Keratinocyte (primary cell): ENCODE measurements at regions not wholly inside any gene's neighbourhood (a gene's known extent, or its start where the extent isn't known, plus 50 kb on each side); places are given as distances from the start of the nearest gene placed in this dataset.

Source experiments
- EZH2 ChIP-seq: IDR thresholded peaks from one replicate; pipeline ENCODE4 v1.6.1; 2012; ENCODE audit warnings: inconsistent platforms, mild to moderate bottlenecking, low read length, moderate library complexity
- TF ChIP-seq, protein P1 (sequence below), 3 experiments: IDR thresholded peaks in 1 of 3; conservative IDR thresholded peaks in 1 of 3; optimal IDR thresholded peaks in 1 of 3; 2 replicates in 2 of 3; 3 replicates in 1 of 3; pipeline versions ENCODE3 to v1.5.1; 2011; ENCODE audit warnings: low read length in 3 of 3, mild to moderate bottlenecking in 3 of 3, moderate library complexity in 2 of 3, control low read depth in 1 of 3, inconsistent platforms in 1 of 3; ENCODE audit not compliant: insufficient read depth in 2 of 3; ENCODE audit errors: extremely low read depth in 1 of 3

- TF ChIP-seq, protein P1, sequence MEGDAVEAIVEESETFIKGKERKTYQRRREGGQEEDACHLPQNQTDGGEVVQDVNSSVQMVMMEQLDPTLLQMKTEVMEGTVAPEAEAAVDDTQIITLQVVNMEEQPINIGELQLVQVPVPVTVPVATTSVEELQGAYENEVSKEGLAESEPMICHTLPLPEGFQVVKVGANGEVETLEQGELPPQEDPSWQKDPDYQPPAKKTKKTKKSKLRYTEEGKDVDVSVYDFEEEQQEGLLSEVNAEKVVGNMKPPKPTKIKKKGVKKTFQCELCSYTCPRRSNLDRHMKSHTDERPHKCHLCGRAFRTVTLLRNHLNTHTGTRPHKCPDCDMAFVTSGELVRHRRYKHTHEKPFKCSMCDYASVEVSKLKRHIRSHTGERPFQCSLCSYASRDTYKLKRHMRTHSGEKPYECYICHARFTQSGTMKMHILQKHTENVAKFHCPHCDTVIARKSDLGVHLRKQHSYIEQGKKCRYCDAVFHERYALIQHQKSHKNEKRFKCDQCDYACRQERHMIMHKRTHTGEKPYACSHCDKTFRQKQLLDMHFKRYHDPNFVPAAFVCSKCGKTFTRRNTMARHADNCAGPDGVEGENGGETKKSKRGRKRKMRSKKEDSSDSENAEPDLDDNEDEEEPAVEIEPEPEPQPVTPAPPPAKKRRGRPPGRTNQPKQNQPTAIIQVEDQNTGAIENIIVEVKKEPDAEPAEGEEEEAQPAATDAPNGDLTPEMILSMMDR (optimal IDR thresholded peaks at IDR 0.05 in 1 of 3, IDR thresholded peaks at IDR 0.05 in 1 of 3, conservative IDR thresholded peaks at IDR 0.05 in 1 of 3; ENCODE audit: extremely low read depth in 1 of 3, insufficient read depth in 2 of 3, low read length in 3 of 3) = no peak
- no peak for TF ChIP-seq EZH2
These were observed 245.4 kb upstream of the EXOC2 start for GRCh38 chr6:938271-938905.
